ENCODE measurements at regions not wholly inside any gene's neighbourhood (a gene's known extent, or its start where the extent isn't known, plus 50 kb on each side); places are given as distances from the start of the nearest gene placed in this dataset.
"Not testable (repeated sequence)": the region's sequence is repeated elsewhere in the genome, so short reads cannot be mapped to it uniquely, and the experiment has no call there.

- no peak for DNase-seq (ENCODE audit: low spot score)
Measured at GRCh38 chr4:66443008-66443407, 772.7 kb upstream of the EPHA5 start.

- DNase-seq (ENCODE audit: low spot score): no peak
Measured at GRCh38 chr4:66439508-66439907, 769.2 kb upstream of the EPHA5 start.

GRCh38 chr4:66433706-66434105 lies 763.4 kb upstream of the EPHA5 start:
- no peak for DNase-seq (ENCODE audit: low spot score)

- DNase-seq (ENCODE audit: low spot score): no peak
Measured at GRCh38 chr4:66430856-66431255, 760.6 kb upstream of the EPHA5 start.

- DNase-seq (ENCODE audit: low spot score): no peak
Measured at GRCh38 chr4:66429276-66429675, 759.0 kb upstream of the EPHA5 start.

GRCh38 chr4:66416425-66416824 lies 746.1 kb upstream of the EPHA5 start:
- peak; percentile 20 for DNase-seq (ENCODE audit: low spot score)

- no peak for DNase-seq (ENCODE audit: low spot score)
Measured at GRCh38 chr4:66404141-66404540, 733.9 kb upstream of the EPHA5 start.

- DNase-seq (ENCODE audit: low spot score): no peak
Measured at GRCh38 chr4:66376921-66377320, 706.6 kb upstream of the EPHA5 start.

- no peak for DNase-seq (ENCODE audit: low spot score)
Measured at GRCh38 chr4:66376396-66376795, 706.1 kb upstream of the EPHA5 start.

GRCh38 chr4:66373268-66373667 lies 703.0 kb upstream of the EPHA5 start:
- DNase-seq (ENCODE audit: low spot score): no peak

GRCh38 chr4:66372706-66373105 lies 702.4 kb upstream of the EPHA5 start:
- DNase-seq (ENCODE audit: low spot score): no peak

GRCh38 chr4:66367043-66367660 lies 696.9 kb upstream of the EPHA5 start:
- no peak for DNase-seq (ENCODE audit: low spot score)

GRCh38 chr4:66360395-66360794 lies 690.1 kb upstream of the EPHA5 start:
- not testable (repeated sequence) for DNase-seq (ENCODE audit: low spot score)

GRCh38 chr4:66357316-66357715 lies 687.0 kb upstream of the EPHA5 start:
- no peak for DNase-seq (ENCODE audit: low spot score)

GRCh38 chr4:66355328-66355727 lies 685.0 kb upstream of the EPHA5 start:
- DNase-seq (ENCODE audit: low spot score): no peak

- DNase-seq (ENCODE audit: low spot score): no peak
Measured at GRCh38 chr4:66351761-66352160, 681.5 kb upstream of the EPHA5 start.

- no peak for DNase-seq (ENCODE audit: low spot score)
Measured at GRCh38 chr4:66340286-66340893, 670.1 kb upstream of the EPHA5 start.

GRCh38 chr4:66339007-66339406 lies 668.7 kb upstream of the EPHA5 start:
- DNase-seq (ENCODE audit: low spot score): peak; percentile 17

- DNase-seq (ENCODE audit: low spot score): no peak
Measured at GRCh38 chr4:66331761-66332160, 661.5 kb upstream of the EPHA5 start.

- no peak for DNase-seq (ENCODE audit: low spot score)
Measured at GRCh38 chr4:66330125-66330524, 659.8 kb upstream of the EPHA5 start.

- no peak for DNase-seq (ENCODE audit: low spot score)
Measured at GRCh38 chr4:66328803-66329574, 658.7 kb upstream of the EPHA5 start.

GRCh38 chr4:66307641-66308438 lies 637.6 kb upstream of the EPHA5 start:
- DNase-seq (ENCODE audit: low spot score): no peak
